ENCODE measurements at regions not wholly inside any gene's neighbourhood (a gene's known extent, or its start where the extent isn't known, plus 50 kb on each side); places are given as distances from the start of the nearest gene placed in this dataset.

DNA sequence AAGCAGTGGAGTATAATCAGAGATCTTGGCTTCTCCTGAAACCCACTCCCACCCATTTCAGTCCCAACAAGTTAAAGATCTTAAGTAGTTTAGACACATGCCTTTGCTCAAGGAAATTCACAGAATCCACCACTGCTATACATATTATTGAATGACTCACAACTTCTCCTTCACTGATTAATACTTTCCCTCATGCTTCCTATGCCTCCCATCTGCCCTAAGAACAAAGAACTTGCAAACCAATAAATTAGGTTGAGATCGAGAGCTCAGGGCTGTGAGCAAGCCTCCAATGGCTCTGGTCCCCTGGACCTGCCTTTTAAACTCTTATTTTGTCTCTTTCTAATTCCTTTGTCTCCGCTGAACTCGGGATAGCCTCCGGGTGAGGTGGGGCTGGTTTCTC lies 101.6 kb downstream of the HSFY2 start:
- no peak for TF ChIP-seq YY1 (IDR thresholded peaks at IDR 0.05; ENCODE audit: insufficient read depth, insufficient read length)
- no peak for TF ChIP-seq ZNF274 (IDR thresholded peaks at IDR 0.05; ENCODE audit: low read depth, low read length)
- TF ChIP-seq SUZ12 (IDR thresholded peaks at IDR 0.05; ENCODE audit: extremely low read depth, insufficient read depth, insufficient read length), result no peak

Data from NT2/D1 (cell line).